ENCODE measurements at regions not wholly inside any gene's neighbourhood (a gene's known extent, or its start where the extent isn't known, plus 50 kb on each side); places are given as distances from the start of the nearest gene placed in this dataset.

DNA sequence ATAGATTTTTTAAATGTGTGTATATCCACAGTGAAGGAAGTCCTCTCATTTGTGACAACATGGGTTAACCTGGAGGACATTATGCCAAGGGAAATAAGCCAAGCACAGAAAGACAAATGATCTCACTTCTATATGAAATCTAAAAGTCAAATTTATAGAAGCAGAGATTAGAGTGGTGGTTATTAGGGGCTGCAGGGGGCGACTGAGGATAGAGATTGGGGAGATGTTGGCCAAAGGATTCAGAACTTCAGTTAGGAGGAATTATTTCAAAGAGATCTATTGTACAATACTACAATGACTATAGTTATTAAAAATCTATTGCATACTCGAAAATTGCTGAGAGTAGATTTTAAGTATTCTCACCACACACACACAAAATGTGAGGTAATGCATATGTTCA is 252.4 kb upstream of the SLC39A10 start:
- WGBS, 2 donors: 79 to 83% methylated on average over 2 of the region's 2 CpGs
- TF ChIP-seq POLR2A (IDR thresholded peaks at IDR 0.05): no peak
- TF ChIP-seq, protein P1, sequence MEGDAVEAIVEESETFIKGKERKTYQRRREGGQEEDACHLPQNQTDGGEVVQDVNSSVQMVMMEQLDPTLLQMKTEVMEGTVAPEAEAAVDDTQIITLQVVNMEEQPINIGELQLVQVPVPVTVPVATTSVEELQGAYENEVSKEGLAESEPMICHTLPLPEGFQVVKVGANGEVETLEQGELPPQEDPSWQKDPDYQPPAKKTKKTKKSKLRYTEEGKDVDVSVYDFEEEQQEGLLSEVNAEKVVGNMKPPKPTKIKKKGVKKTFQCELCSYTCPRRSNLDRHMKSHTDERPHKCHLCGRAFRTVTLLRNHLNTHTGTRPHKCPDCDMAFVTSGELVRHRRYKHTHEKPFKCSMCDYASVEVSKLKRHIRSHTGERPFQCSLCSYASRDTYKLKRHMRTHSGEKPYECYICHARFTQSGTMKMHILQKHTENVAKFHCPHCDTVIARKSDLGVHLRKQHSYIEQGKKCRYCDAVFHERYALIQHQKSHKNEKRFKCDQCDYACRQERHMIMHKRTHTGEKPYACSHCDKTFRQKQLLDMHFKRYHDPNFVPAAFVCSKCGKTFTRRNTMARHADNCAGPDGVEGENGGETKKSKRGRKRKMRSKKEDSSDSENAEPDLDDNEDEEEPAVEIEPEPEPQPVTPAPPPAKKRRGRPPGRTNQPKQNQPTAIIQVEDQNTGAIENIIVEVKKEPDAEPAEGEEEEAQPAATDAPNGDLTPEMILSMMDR (IDR thresholded peaks at IDR 0.05): no peak

DNA sequence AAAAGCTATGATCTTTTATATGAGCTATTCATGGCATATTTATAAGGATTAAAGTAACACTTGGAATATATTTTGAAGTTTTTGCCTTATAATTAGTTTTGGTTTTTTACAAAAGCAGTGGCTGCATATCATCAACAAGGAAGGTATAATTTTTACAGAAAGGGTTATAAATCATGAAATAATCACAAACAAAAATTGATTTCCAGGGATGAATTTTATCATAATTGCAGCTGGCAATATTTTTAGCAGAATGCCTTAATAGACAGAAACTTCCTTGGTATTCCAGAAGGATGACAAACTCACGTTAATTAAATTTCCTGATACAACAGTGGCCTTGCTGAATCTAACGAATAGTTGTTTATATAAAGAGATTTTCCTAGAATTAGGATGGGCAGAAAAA is 260.5 kb upstream of the SLC39A10 start:
- Histone ChIP-seq H3K36me3 (no peaks in the 10 kb centered on the region), H3K4me3 (replicated peaks in 1 of 3) (no peak overlapping the region), H3K4me1 (no peaks in the 10 kb centered on the region), H3K27me3 (no peaks in the 10 kb centered on the region), H3K27ac (no peak overlapping the region), H3K9me3 (no peaks in the 10 kb centered on the region)
- 84 to 88% methylated on average over 2 of the region's 2 CpGs for WGBS, 2 donors
- TF ChIP-seq POLR2A (IDR thresholded peaks at IDR 0.05): no peak
- TF ChIP-seq, protein P1 (IDR thresholded peaks at IDR 0.05): no peak
- intact Hi-C loops (cut with DNase I): no loop called here
- no peak for DNase-seq

More for the DNA sequence above, 252.4 kb upstream of the SLC39A10 start:
- H3K36me3 ChIP-seq: no peaks in the 10 kb centered on the region
- no peaks in the 10 kb centered on the region for H3K9me3 ChIP-seq
- intact Hi-C loops (cut with DNase I): no loop called here
- no peaks in the 10 kb centered on the region for H3K27me3 ChIP-seq
- no peak overlapping the region for H3K4me3 ChIP-seq (replicated peaks in 1 of 3)
- H3K27ac ChIP-seq: no peak overlapping the region
- H3K4me1 ChIP-seq: no peaks in the 10 kb centered on the region
- DNase-seq: no peak

DNA sequence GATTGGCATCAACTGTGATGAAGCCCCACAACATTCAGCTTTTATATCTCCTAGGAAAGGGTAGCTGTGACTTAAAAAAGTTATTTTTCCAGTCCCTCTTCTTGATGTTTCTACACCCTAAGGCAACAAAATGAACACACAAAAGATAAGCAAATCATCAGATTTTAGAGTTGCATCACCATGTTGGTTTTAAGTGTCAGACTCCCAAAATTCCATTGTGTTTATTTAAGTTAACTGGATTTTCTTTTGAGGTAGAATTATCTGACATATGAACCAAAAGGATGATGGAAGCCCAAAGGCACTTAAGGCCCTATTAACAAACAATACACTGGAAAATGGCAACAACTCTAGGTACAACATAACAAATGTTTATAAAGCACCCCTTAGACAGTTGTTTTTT is 261.7 kb upstream of the SLC39A10 start:
- intact Hi-C loops (cut with DNase I): no loop called here
- Histone ChIP-seq H3K27me3 (no peaks in the 10 kb centered on the region), H3K9me3 (no peaks in the 10 kb centered on the region)

DNA sequence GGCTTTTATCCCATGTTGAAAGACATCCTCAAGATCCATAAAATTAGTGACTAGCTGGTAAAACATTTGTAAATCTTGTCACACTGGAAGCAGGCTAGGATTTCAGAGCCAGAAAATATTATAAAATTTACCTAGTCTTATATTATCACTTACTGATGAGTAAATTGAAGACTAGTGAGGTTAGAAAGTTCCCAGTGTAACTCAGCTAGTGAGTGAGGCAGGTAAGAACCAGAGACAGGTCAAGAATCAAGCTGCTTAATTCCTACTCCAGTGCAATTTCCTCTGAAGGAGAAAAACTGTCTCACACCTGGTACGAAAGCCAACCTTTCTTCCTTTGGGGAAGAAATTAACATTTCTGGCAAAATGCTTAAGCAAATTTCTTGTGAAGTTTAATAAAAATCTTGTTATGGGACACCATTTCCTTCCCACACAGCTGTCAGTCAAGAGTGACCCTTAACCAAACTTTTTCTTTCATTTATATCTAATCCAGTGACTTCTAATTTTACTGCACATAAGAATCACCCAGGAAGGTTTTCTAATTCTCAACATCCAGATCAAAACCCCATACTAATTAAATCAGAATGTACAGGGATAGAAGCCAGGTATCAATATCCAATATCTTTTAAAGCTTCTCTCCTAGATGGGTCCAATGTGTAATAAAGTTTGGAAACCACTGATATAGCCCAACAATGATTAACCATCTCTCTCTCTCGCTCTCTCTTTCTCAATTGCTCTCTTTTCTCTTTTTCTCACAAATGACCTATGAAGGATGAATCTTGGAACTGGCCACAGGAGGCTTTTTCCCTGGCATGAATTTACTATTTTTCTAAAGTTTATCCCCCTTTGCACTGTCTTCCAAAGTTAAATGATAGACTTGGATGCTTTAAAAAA is 264.3 kb upstream of the SLC39A10 start:
- TF ChIP-seq, protein P1 (IDR thresholded peaks at IDR 0.05): no peak
- no peak for TF ChIP-seq POLR2A (IDR thresholded peaks at IDR 0.05)
- intact Hi-C loops (cut with DNase I): no loop called here
- WGBS, 2 donors: 89 to 99% methylated on average over 2 of the region's 2 CpGs
- Histone ChIP-seq H3K27me3 (no peaks in the 10 kb centered on the region), H3K4me3 (replicated peaks in 1 of 3) (no peak overlapping the region), H3K9me3 (no peaks in the 10 kb centered on the region), H3K4me1 (no peaks in the 10 kb centered on the region), H3K27ac (no peak overlapping the region), H3K36me3 (no peaks in the 10 kb centered on the region)
- no peak for DNase-seq

More for the DNA sequence above, 261.7 kb upstream of the SLC39A10 start:
- no peak for DNase-seq
- no peaks in the 10 kb centered on the region for H3K36me3 ChIP-seq
- H3K27ac ChIP-seq: no peak overlapping the region
- H3K4me3 ChIP-seq (replicated peaks in 1 of 3): no peak overlapping the region
- H3K4me1 ChIP-seq: no peaks in the 10 kb centered on the region
- TF ChIP-seq, protein P1 (IDR thresholded peaks at IDR 0.05): no peak
- TF ChIP-seq POLR2A (IDR thresholded peaks at IDR 0.05): no peak

DNA sequence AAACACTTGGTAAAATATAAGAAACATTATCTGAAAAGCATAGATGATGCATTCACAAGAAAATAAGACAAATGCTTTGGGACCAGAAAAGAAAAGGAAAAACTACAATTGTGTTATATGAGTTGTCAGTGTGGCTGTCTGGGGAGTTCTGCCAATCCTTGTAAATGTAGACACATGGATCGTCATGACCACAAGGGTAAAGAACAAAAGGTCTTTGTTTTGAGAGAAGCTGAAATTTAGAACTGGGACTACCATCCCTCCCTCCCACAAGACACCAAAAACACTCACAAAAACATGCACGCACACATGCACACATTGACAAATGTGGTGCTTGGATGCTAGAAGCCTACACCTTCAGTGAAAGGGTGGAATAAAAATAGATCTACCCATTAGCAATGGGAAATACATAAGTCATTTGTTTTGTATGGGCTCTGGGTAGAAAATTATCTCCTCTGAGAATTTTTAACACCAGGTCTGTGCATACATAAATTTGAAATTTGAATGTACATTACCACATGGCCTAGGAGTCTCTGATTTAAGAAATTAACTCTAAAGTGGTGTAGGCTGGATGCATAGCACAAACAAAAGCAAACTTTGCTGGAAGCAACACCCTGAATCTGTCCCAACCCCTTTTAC is 266.2 kb upstream of the SLC39A10 start:
- DNase-seq: no peak
- Histone ChIP-seq H3K4me1 (no peaks in the 10 kb centered on the region), H3K36me3 (no peaks in the 10 kb centered on the region), H3K9me3 (no peaks in the 10 kb centered on the region), H3K27ac (no peak overlapping the region), H3K4me3 (replicated peaks in 1 of 3) (no peak overlapping the region), H3K27me3 (no peaks in the 10 kb centered on the region)
- TF ChIP-seq POLR2A (IDR thresholded peaks at IDR 0.05): no peak
- TF ChIP-seq, protein P1 (IDR thresholded peaks at IDR 0.05): no peak
- intact Hi-C loops (cut with DNase I): no loop called here
- 78 to 83% methylated on average over 2 of the region's 2 CpGs for WGBS, 2 donors
